Hepatocyte (in vitro differentiated cells): ENCODE measurements at regions not wholly inside any gene's neighbourhood (a gene's known extent, or its start where the extent isn't known, plus 50 kb on each side); places are given as distances from the start of the nearest gene placed in this dataset.

Experiments used
- DNase-seq: peaks from one replicate; pipeline ENCODE4 v3.0.0-alpha.2; 2016; ENCODE audit warnings: low spot score
- H2AFZ ChIP-seq: fragments of 200-600 bp; sonication (generic); 2 replicates; pipeline ENCODE4 v1.6.0; 2016; ENCODE audit warnings: antibody characterized with exemption, mild to moderate bottlenecking
- H3K27ac ChIP-seq: fragments of 200-600 bp; sonication (generic); 2 replicates; pipeline ENCODE4 v1.5.1; 2016; ENCODE audit warnings: mild to moderate bottlenecking
- H3K27me3 ChIP-seq: fragments of 200-600 bp; sonication (generic); 2 replicates; pipeline ENCODE4 v1.6.1; 2016
- H3K36me3 ChIP-seq: fragments of 200-600 bp; sonication (generic); replicated peaks from 2 replicates; pipeline ENCODE4 v1.5.1; 2016; ENCODE audit warnings: low read depth; ENCODE audit not compliant: insufficient read depth
- H3K4me1 ChIP-seq: fragments of 200-600 bp; sonication (generic); 2 replicates; pipeline ENCODE4 v1.5.1; 2016; ENCODE audit warnings: mild to moderate bottlenecking, moderate library complexity; ENCODE audit not compliant: insufficient read depth
- H3K4me2 ChIP-seq: fragments of 200-600 bp; sonication (generic); 2 replicates; pipeline ENCODE4 v1.6.0; 2016
- H3K4me3 ChIP-seq: fragments of 200-600 bp; sonication (generic); 2 replicates; pipeline ENCODE4 v1.5.1; 2016; ENCODE audit warnings: mild to moderate bottlenecking
- H3K79me2 ChIP-seq: fragments of 200-600 bp; sonication (generic); 2 replicates; pipeline ENCODE4 v1.6.0; 2017; ENCODE audit warnings: mild to moderate bottlenecking
- H3K9me2 ChIP-seq: fragments of 200-600 bp; sonication (generic); replicated peaks from 2 replicates; pipeline ENCODE4 v1.6.0; 2017; ENCODE audit warnings: mild to moderate bottlenecking; ENCODE audit not compliant: insufficient read depth
- H3K9me3 ChIP-seq: fragments of 200-600 bp; sonication (generic); 2 replicates; pipeline ENCODE4 v1.5.1; 2016; ENCODE audit warnings: low read depth, mild to moderate bottlenecking
- H4K20me1 ChIP-seq: fragments of 200-600 bp; sonication (generic); 2 replicates; pipeline ENCODE4 v1.6.0; 2016; ENCODE audit warnings: mild to moderate bottlenecking; ENCODE audit not compliant: insufficient read depth, poor library complexity, severe bottlenecking
- CTCF ChIP-seq: fragments of 200-600 bp; sonication (generic); IDR thresholded peaks from 2 replicates; pipeline ENCODE4 v1.5.1; 2016; ENCODE audit warnings: antibody characterized with exemption, mild to moderate bottlenecking; ENCODE audit not compliant: poor library complexity
- EZH2 ChIP-seq: fragments of 200-600 bp; sonication (generic); IDR thresholded peaks from 2 replicates; pipeline ENCODE4 v1.6.1; 2016; ENCODE audit warnings: antibody characterized with exemption, mild to moderate bottlenecking, borderline replicate concordance
- EZH2phosphoT487 ChIP-seq: fragments of 200-600 bp; sonication (generic); IDR thresholded peaks from one replicate; pipeline ENCODE4 v1.6.1; 2018; ENCODE audit warnings: antibody characterized with exemption, mild to moderate bottlenecking, low read depth, moderate library complexity; ENCODE audit not compliant: unreplicated experiment, severe bottlenecking
- WGBS: methylation state at CpG from one replicate; pipeline ENCODE4 v1.1.6; 2016; ENCODE audit warnings: low lambda C conversion rate; ENCODE audit errors: missing lambda C conversion rate; 5-methylcytosine and 5-hydroxymethylcytosine counted together

GRCh38 chr12:87021400-87021799 is 765.2 kb upstream of the MGAT4C start:
- H2AFZ ChIP-seq: no peak overlapping the region
- no peak for DNase-seq
- no peaks in the 10 kb centered on the region for H3K4me1 ChIP-seq
- no peaks in the 10 kb centered on the region for H3K9me3 ChIP-seq
- H3K27me3 ChIP-seq: no peaks in the 10 kb centered on the region
- no peaks in the 10 kb centered on the region for H3K9me2 ChIP-seq
- H3K79me2 ChIP-seq: no peaks in the 10 kb centered on the region
- no peaks in the 10 kb centered on the region for H4K20me1 ChIP-seq
- no peak overlapping the region for H3K27ac ChIP-seq
- H3K4me3 ChIP-seq: no peak overlapping the region
- no peak overlapping the region for H3K4me2 ChIP-seq
- no peaks in the 10 kb centered on the region for H3K36me3 ChIP-seq
- WGBS: 84% methylated on average over 2 of the region's 2 CpGs
- TF ChIP-seq CTCF (no peak), EZH2phosphoT487 (no peak), EZH2 (no peak)

- no peaks in the 10 kb centered on the region for H3K79me2 ChIP-seq
- no peak for DNase-seq
- H3K36me3 ChIP-seq: no peaks in the 10 kb centered on the region
- TF ChIP-seq EZH2: no peak
- no peak for TF ChIP-seq CTCF
- no peak for TF ChIP-seq EZH2phosphoT487
- H3K4me3 ChIP-seq: no peak overlapping the region
- H3K27me3 ChIP-seq: no peaks in the 10 kb centered on the region
- H4K20me1 ChIP-seq: no peaks in the 10 kb centered on the region
- H3K9me2 ChIP-seq: no peaks in the 10 kb centered on the region
- H3K27ac ChIP-seq: no peak overlapping the region
- no peak overlapping the region for H3K4me2 ChIP-seq
- 91% methylated on average over 1 of the region's 1 CpG for WGBS
- H2AFZ ChIP-seq: no peak overlapping the region
- H3K4me1 ChIP-seq: no peaks in the 10 kb centered on the region
- H3K9me3 ChIP-seq: no peaks in the 10 kb centered on the region
These were observed 763.9 kb upstream of the MGAT4C start for GRCh38 chr12:87020071-87020470.

GRCh38 chr12:87015352-87015751 is 759.2 kb upstream of the MGAT4C start:
- no peak for DNase-seq

More at GRCh38 chr12:87015352-87015751, 759.2 kb upstream of the MGAT4C start:
- Histone ChIP-seq H3K27me3 (no peaks in the 10 kb centered on the region), H4K20me1 (no peaks in the 10 kb centered on the region), H3K27ac (no peak overlapping the region), H3K4me1 (no peaks in the 10 kb centered on the region), H2AFZ (no peak overlapping the region), H3K9me3 (no peaks in the 10 kb centered on the region), H3K4me2 (no peak overlapping the region), H3K79me2 (no peaks in the 10 kb centered on the region), H3K4me3 (no peak overlapping the region), H3K36me3 (no peaks in the 10 kb centered on the region), H3K9me2 (no peaks in the 10 kb centered on the region)
- 75% methylated on average over 3 of the region's 3 CpGs for WGBS
- TF ChIP-seq EZH2phosphoT487 (no peak), CTCF (no peak), EZH2 (no peak)
